A172 (cell line): ENCODE measurements at regions not wholly inside any gene's neighbourhood (a gene's known extent, or its start where the extent isn't known, plus 50 kb on each side); places are given as distances from the start of the nearest gene placed in this dataset.
"Not testable (repeated sequence)": the region's sequence is repeated elsewhere in the genome, so short reads cannot be mapped to it uniquely, and the experiment has no call there.

Experiments used
- DNase-seq: peaks from one replicate; pipeline ENCODE4 v3.0.0-alpha.2; 2015; ENCODE audit warnings: low spot score

DNA sequence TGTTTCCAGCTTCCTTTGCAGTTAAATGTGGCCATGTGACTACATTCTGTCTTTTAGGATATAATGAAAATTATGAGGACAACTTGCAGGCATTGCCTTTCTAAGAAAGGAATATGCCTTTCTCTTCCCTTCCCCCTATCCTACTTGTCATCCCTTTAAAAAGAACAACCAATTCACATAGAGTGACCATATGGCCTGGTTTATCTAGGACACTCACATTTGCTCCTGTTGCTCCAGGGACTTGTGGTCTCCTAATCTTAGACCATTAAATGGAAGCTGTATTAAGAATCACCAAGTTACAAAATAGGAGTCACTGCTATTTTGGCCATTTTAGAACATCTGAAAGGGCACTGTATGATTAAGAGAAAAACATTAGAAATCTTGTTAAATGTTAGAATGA is 520.3 kb downstream of the DTWD2 start:
- no peak for DNase-seq

DNA sequence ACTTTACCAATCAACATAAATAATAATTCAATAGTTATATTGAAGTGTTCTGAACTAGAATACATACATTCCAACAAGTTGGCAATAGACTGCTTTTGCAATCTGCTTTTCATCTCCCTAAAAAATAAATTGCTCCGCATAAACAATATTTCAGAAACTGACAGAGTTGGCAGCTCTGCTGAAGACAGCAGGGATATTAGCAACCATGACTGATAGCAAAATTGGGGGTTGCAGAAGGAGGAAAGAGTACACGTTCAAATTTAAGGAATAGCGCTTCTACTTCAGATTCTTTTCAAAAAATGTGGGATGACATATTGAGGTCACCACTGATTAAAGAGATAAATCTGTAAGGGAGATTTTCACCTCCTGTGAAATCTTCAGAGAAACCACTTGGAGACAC is 521.2 kb downstream of the DTWD2 start:
- DNase-seq, result no peak

DNA sequence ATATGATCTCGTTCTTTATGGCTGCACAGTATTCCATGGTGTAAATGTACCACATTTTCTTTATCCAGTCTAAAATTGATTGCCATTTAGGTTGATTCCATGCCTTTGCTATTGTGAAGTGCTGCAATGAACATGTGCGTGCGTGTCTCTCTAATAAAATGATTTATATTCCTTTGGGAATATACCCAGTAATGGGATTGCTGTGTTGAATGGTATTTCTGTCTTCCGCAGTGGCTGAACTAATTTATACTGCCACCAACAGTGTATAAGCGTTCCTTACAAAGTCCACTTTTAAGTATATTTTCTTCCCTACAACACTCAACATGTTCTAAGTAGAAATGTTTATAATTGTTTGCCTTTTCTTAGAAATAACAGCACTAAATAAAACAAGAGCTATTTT is 521.9 kb downstream of the DTWD2 start:
- no peak for DNase-seq

DNA sequence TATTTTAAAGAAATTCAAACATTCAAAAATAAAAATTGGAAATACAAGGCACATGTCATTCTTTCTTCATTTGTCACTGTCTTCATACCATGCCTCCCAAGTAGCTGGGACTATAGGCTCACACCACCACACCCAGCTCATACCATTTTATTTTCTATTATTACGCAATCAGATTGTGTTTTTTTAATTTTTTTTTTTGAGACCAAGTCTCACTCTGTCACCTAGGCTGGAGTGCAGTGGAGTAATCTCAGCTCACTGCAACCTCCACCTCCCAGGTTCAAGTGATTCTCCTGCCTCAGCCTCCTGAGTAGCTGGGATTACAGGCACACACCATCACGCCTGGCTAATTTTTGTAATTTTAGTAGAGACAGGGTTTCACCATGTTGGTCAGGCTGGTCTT is 526.1 kb downstream of the DTWD2 start:
- DNase-seq, result not testable (repeated sequence)

DNA sequence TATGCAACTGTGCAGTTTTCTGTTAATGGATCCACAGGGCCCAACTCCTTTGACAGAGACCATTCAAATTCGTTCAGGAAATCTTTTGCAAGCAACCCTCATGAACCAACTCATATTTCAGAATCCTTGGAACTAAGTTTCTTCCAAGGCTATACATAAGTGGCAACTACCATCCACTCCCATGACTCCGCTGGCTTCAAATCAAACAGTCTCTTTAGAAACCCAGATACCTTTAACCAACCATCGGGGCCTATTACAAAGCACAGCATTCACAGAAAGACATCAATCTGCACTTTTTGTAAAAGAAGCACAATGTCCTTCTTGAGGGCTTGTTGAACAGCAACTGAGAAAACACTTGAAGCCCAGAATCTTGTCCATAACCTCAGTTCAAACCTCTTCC is 526.9 kb downstream of the DTWD2 start:
- DNase-seq, result no peak

DNA sequence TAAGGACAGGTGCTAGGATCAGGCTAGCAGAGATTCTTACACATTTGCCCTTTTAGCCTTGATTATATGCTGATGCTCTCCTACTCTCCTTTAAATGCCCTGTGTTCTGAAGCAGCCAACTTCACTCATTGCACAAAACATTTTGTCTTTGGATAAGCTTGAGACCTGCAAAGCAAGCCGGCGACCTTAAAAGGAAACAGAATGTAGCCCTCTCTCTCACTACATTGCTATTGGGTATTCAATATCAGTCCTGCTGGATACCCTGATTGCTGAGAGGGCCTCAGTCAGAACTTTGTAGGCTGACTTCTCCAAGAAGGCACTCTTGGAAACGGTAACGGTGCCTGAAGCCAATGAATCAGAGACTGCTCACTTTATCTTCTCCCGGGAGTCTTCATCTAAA is 528.9 kb downstream of the DTWD2 start:
- DNase-seq, result no peak

DNA sequence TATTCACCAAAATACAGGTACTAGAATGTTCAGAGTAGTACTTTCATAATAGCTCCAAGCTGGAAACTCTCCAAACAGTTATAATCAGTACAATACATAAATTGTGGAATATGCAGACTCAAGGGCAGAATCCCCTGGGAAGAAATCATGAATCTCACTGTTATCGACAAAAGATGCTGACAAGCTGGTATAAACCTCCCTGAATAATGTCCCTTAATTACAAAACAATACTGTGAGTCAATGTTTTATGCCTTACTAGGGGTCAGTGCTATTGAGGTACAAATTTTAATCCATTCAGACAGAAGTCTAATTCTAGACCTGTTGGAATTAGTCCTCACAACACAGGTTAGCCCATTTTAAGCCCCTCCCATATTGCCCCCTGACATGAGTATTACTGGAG is 532.3 kb downstream of the DTWD2 start:
- no peak for DNase-seq

DNA sequence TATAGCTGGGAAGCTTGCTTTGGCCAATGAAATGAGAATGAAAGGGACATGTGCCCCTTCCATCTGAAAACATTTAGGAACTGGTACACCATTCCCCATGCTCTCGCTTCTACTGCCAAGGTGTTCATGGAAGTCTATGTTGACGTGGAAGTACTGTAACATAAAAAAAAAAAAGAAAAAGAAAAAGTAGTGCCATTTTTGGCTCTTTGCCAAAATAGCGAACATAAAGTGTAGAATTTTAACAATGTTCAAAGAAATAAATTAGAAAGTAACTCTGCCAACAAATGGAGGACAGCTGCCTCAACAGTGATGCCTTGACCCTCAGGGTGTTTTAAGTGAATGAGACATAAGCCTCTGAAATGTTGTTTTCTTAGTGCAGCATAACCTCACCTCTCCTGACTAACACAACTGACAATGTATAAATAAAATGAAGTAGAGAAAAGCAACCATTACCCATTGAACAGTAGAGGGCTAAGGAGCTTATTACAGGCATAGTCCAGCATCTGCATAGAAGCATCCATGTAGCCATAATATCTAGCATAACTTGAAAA is 536.6 kb downstream of the DTWD2 start:
- no peak for DNase-seq

DNA sequence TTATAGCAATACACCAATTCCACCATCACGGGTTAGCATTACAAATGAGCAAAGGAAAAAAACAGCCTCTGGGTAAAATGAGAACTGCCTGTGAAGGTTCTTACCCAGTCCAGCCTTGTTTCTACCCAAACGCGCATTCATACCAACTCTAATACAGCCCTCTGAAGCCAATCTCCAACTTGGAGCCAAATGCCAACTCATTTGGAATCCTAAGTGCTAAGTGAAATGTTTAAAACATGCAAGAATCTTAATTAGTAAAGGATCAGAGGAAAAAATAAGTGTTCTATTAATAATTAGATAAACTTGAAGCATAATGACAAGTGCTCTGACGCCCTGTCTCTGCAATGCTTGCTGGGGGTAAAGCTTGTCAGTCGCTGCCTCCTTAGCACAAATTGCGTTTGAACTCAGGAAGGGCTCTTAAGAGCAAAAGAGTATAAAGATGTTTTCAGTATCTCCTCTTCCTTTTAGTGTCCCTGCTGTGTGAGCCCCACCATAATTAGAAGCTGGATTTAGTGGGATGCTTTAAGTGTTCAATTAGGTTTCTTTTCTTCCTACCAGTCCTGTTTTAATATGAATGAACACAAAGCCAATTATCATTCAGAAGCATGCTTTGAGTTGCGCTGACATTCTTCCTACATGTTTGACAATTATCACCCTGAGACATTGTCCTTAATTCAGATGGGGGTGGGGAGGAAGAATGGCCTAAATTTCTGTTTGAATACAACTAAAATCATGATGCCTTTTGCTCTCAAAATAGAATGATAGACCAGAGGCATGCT is 537.6 kb downstream of the DTWD2 start:
- no peak for DNase-seq

DNA sequence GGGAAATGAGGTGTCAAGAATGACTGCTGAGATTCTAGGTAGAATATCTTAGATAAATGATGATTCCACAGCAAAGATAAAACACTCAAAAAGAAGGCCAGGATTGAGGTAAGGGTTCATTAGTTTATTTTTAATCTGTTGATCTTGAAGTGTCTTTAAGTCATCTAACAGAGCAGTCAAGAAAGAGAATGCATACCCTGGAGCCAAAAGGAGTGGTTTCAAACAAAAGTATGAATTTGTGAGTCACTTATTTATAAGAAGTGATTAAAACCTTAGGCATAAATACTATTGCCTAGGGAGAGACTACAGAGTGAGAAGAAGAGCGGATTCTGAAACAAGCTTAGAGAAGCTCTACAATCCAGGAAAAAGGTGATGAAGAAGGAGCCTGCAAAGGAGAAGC is 541.0 kb downstream of the DTWD2 start:
- DNase-seq, result no peak

DNA sequence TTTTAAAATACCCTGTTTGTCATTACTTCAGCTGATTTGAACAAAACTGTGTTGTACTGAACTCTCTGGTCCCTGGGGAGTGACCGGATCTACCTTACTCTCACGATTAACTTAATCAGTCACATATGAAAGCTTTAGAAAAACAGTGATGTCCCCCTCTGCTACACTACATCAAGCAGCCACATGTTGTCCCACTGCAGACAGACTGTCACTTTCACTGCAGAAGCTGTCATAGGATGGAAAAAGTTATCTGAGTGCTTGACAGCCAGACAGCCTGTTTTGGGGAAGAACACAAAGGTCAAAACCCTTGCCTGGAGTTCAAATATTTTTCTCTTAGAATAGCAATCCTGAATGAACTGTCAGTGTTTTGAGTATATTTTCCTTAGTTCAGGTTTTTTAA is 546.4 kb downstream of the DTWD2 start:
- no peak for DNase-seq

DNA sequence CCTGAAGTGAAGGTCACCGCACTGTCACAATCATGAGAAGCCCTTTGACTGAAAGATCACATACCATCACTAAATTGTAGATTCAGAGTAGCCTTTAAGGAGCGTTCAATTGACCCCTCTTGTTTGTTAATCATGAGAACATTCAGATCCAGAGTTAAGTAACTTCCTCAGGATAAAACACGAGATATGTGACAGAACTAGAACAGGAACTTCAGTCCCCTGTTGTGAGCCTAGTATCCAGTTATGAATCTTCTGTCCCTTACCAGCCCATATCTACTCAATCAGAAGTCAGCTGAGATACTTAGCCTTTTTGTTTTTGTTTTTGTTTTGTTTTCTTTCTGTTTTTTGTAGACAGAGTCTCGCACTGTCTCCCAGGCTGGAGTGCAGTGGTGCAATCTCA is 547.3 kb downstream of the DTWD2 start:
- DNase-seq, result no peak

DNA sequence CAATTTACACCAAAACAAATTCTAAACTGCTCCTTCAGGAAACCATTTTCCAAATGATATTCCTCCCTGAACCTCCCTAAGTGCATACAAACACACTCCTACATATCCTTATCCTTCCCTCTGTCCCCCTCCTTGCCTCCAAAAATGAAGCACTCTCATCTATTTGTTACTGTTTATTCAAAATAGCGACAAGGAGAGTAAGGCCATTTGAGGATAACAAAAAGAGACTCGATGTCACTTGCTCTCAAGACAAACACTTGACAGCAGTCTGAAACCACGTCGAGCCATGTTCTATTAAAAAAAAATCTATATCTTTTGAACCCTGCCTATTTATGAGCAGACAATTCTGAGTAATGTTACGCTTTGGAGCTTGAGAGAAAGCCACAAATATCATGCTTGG is 547.9 kb downstream of the DTWD2 start:
- no peak for DNase-seq

DNA sequence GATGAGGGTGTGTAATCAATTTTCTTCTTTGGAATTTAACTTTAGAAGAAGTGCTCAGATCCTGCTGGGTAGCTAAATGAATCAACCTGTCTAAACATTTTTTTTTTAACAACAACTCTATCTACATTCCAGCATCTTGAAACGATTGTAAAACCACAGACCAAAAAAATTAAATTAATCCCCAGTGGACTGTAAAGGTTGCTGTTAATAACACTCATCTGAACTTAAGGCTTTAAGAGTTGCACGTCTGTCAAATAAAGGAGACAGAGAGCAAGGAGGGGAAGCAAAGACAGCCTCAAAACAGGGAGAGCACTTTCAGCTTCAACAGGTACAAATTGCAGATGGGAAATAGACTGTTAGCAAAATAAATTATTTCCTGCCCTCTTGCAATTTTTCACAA is 548.5 kb downstream of the DTWD2 start:
- DNase-seq, result peak; percentile 3

DNA sequence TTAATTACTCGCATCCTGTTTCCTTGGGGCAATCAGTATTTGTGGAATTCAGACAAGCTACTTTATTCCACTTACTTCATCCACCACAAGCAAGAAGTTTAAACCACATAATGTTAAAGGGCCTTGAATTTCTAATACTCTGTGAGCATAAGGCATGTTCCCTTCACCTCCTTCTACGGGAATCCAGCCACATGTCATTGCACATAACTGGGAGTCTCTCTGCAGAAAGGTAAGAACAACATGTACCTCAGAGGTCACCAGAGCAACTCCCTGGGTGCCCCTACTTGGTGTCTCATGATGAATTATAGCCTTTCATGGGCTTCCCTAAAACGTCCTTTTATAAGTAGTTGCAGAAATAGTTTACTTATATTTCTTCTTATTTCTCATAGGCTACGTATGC is 553.2 kb downstream of the DTWD2 start:
- DNase-seq, result no peak

DNA sequence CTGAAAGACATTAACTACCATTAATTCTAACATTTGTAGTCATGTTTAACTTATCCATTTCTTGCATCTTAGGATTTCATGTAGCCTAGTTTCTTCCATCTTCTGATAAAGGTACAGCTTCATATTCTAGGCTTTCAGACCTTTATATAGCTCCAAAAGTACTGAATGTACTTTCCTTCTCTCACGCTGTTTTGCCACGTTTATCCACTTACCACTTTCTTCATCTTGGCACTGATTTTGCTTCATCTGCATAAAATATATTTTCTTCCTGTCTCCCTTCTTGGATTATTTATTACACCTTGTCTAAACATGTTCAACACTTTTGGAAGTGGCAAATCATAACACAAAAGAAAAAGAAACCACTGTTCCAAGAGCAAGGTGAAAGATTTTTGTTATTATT is 553.8 kb downstream of the DTWD2 start:
- DNase-seq, result no peak

DNA sequence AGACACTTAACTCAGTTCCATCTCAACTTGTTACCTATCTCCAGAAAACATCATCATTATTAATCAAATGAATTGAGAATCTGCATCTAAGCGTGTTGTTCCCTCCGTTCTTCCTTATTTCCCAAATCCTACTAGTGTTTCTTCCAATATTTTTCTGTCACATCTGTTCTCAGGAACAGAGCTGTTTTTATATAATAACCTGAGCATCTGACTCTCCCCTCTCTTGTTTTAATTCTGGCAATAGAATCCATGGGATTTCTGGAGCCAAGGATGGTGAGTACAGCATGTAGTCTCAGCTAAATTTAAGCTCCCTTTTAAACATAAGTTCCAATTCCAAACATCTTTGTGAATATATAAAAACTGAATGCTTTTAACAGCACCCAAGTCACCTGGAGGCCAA is 558.3 kb downstream of the DTWD2 start:
- no peak for DNase-seq

DNA sequence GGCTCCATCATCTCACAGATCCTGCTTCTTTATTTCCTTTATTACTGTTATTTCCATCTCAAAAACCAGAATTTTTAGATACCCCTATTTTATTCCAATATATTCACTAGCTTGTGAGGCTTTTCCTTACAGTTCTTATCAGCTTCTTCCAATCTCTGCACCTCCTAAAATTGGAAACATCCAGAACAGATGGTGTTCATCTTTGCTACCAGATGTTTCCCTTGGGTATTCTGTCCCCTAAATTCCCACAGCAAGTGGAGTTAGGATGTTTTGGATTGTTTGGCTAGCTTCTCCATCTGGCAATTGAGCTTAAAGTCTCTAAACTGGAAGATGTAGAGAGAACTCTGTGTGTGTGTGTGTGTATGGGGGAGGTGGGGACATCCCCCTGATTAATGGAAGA is 580.4 kb downstream of the DTWD2 start:
- DNase-seq, result no peak

DNA sequence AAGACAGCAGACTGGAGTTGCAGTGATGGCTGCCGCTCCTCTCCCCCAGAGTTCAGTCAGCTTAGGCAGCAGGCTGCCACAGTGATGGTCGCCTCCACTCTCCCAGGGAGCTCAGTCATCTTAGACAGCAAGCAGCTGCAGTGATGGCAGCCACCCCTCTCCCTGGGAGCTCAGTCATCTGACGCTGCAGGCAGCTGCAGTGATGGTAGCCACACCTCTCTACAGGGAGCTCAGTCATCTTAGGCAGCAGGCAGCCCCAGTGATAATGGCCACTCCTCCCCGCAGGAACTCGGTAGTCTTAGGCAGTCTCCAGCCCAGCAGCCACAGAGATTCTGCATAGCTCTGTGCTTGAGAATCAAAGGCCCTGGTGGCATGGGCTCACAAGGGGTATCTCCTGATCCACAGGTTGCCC is 582.7 kb downstream of the DTWD2 start:
- peak; percentile 52 for DNase-seq

DNA sequence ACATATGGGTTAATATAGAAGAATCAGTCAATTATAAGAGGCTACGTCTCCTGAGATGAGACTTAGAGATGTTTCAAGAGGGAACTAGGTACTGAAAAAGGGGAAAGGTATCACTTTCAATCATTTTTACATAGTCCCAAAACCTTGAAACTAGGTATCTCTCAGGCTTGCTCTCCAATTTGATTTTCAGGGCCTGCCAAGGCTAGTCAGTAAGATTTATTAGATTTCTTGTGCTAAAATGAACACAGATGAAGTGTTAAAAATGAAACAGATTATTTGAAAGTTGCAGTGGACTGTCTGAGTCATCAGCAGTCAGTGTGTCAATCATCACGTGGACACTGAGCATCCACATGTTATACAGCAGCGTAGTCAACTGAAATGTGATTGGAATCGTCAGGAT is 591.1 kb downstream of the DTWD2 start:
- no peak for DNase-seq

DNA sequence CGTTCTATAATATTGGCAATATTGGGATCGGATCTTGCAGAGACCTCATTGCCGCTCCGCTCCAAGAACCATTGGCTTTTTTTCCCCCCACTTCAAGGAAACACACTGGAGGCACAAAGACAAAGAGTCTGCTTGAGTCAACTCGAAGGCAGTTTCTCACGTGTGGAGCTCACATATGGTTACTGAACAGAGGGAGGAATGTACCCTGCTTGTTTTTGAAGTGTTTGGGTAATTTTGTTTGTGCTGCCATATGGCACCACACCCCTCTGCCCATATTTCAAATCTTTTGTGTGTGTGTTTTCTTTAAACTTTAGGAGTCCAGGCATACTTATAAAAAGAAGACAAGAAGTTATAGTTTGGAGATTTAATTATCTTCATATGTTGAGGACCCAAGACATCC is 595.9 kb downstream of the DTWD2 start:
- DNase-seq, result no peak

DNA sequence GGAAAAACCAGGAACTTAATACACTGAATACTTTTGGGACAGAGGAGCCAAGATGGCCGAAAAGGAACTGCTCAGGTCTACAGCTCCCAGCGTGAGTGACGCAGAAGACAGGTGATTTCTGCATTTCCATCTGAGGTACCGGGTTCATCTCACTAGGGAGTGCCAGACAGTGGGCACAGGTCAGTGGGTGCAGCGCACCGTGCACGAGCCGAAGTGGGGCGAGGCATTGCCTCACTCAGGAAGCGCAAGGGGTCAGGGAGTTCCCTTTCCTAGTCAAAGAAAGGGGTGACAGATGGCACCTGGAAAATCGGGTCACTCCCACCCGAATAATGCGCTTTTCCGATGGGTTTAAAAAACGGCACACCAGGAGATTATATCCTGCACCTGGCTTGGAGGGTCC is 605.4 kb downstream of the DTWD2 start:
- not testable (repeated sequence) for DNase-seq

DNA sequence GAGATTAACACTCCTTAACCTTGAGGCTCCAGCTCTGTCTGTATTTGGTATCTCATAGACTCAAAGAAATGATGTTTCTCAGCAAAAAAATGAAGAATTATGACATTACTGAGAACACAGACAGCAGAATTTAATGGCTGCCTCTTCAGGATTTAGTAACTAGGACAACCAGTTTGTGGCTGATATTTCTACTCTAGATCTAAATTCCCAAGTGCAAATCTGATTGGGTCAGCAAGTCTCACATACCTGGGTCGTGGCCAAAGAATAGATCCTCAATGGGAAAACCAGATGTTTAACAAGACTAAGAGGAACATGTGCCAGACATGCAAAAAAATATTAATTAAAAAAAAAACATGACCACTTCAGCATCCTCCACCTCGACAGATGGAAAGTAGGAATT is 608.9 kb downstream of the DTWD2 start:
- no peak for DNase-seq

DNA sequence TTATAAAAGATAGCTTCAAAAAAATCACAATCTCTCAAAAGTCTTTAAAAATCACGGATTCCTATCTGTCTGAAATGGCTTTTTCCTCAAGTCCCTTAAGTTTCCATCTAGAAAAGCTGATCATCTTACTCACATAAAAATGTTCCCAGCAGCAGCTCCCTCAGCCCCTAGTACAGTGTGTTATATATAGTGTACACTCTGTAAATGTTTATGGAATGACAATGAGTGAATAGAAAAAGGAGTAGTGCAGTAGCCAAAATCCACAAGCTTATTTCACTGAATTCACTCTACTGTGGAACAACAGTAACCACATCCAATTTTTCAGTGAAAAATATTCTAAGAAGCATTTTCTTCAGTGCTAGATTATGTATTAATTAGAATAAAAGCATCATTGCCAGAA is 609.4 kb downstream of the DTWD2 start:
- DNase-seq, result no peak
